HK-2 (cell line): ENCODE measurements at regions not wholly inside any gene's neighbourhood (a gene's known extent, or its start where the extent isn't known, plus 50 kb on each side); places are given as distances from the start of the nearest gene placed in this dataset.
"Not testable (repeated sequence)": the region's sequence is repeated elsewhere in the genome, so short reads cannot be mapped to it uniquely, and the experiment has no call there.

ENCODE experiments used
- DNase-seq: peaks from one replicate; pipeline ENCODE4 v3.0.0-alpha.2; 2018; ENCODE audit not compliant: unreplicated experiment

GRCh38 chr2:132220589-132220988, 58.8 kb upstream of the ANKRD30BL start:
- DNase-seq = not testable (repeated sequence)

- not testable (repeated sequence) for DNase-seq
Observed at GRCh38 chr2:132221886-132222285, 60.1 kb upstream of the ANKRD30BL start.

- no peak for DNase-seq
Observed at GRCh38 chr2:132252191-132252893, 90.6 kb upstream of the ANKRD30BL start.

GRCh38 chr2:132252894-132253264, 91.1 kb upstream of the ANKRD30BL start:
- no peak for DNase-seq

GRCh38 chr2:132253496-132254305, 91.9 kb upstream of the ANKRD30BL start:
- DNase-seq = no peak

GRCh38 chr2:132254306-132254919, 92.7 kb upstream of the ANKRD30BL start:
- not testable (repeated sequence) for DNase-seq

- DNase-seq = no peak
Observed at GRCh38 chr2:132255714-132256113, 94.0 kb upstream of the ANKRD30BL start.

GRCh38 chr2:132256251-132256902, 94.6 kb upstream of the ANKRD30BL start:
- no peak for DNase-seq

GRCh38 chr2:132256903-132257300, 95.2 kb upstream of the ANKRD30BL start:
- not testable (repeated sequence) for DNase-seq

GRCh38 chr2:132257301-132258171, 95.8 kb upstream of the ANKRD30BL start:
- not testable (repeated sequence) for DNase-seq

GRCh38 chr2:132259276-132259675, 97.5 kb upstream of the ANKRD30BL start:
- DNase-seq = not testable (repeated sequence)

- not testable (repeated sequence) for DNase-seq
Observed at GRCh38 chr2:132265595-132265994, 103.8 kb upstream of the ANKRD30BL start.

GRCh38 chr2:132267105-132267497, 105.3 kb upstream of the ANKRD30BL start:
- no peak for DNase-seq

- not testable (repeated sequence) for DNase-seq
Observed at GRCh38 chr2:132267498-132268283, 105.9 kb upstream of the ANKRD30BL start.

GRCh38 chr2:132268284-132268976, 106.7 kb upstream of the ANKRD30BL start:
- peak; percentile 29 for DNase-seq

- no peak for DNase-seq
Observed at GRCh38 chr2:132268977-132269523, 107.3 kb upstream of the ANKRD30BL start.

GRCh38 chr2:132270255-132270654, 108.5 kb upstream of the ANKRD30BL start:
- DNase-seq = no peak

- DNase-seq = no peak
Observed at GRCh38 chr2:132270981-132271546, 109.3 kb upstream of the ANKRD30BL start.

- DNase-seq = not testable (repeated sequence)
Observed at GRCh38 chr2:132271794-132272193, 110.0 kb upstream of the ANKRD30BL start.
